HPDE6-E6E7 (cell line): ENCODE measurements at regions not wholly inside any gene's neighbourhood (a gene's known extent, or its start where the extent isn't known, plus 50 kb on each side); places are given as distances from the start of the nearest gene placed in this dataset.
"Not testable (repeated sequence)": the region's sequence is repeated elsewhere in the genome, so short reads cannot be mapped to it uniquely, and the experiment has no call there.

Experiments
- DNase-seq: peaks from one replicate; pipeline ENCODE4 v3.0.0; 2011; ENCODE audit warnings: missing footprints; ENCODE audit errors: extremely low spot score

DNA sequence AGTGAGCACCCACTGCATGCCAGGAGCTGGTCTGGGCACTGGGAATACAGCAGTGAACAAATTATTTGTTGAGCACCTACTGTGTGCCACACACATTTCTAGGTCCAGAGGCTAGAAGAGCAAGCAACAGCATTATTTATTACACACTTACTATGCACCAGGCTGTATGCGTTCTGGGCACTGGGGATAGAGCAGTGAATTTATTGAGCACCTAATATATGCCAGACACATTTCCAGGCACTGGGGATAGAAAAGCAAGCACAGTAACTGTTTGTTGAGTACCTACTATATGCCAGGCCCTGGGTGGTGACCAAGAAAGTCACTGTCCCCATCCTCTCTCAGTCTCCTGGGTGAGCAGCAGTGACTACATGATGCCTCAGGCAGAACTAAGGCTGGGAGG is 107.5 kb upstream of the NCOR2 start:
- no peak for DNase-seq

DNA sequence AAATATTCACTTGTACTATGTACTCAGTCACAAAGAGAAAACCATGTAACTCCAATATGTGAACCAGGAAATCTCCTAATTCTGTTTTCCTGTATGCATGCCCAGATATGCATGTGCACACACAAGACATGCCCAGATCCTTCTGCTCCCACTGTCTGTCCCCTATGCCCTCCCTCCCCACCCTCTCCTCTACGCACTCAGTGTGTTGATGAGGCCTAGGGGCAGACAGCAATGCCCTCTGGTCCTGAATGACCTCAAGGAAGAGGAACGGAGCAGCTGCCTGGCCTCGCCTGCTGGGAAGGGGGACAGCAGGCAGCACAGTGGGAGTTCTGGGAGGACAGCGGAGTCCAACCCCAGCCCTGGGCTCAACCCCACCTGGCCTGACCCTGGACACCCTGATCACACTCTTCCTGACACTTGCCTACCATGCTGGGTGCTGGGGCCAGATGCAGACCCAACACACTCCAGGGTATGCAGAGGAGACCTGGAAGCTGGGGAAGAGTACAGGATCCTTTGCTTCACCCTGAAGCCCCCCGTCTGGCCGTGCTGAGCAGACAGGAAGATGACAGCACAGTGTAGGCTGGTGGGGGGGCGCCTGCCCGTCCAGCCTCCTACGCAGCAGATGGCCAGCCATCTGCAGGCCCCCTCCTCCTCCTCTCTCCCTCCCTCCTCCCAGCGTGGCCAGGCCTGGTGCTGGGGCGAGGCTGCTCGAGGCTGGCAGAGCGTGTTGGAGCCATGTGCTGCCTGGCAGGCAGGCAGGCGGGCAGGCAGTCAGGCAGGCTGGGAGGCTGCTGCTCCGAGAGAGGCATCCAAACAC is 106.6 kb upstream of the NCOR2 start:
- DNase-seq, result no peak

DNA sequence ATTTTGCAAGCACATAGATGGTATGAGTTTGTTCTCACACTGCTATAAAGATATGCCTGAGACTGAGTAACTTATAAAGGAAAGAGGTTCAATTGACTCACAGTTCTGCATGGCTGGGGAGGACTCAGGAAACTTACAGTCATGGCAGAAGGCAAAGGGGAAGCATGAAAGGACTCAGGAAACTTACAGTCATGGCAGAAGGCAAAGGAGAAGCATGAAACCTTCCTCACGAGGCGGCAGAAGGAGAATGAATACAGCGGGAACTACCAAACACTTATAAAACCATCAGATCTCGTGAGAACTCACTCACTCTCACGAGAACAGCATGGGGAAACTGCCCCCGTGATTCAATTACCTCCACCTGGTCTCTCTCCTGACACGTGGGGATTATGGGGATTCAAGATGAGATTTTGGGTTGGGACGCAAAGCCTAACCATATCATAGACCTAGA is 101.9 kb upstream of the NCOR2 start:
- not testable (repeated sequence) for DNase-seq

DNA sequence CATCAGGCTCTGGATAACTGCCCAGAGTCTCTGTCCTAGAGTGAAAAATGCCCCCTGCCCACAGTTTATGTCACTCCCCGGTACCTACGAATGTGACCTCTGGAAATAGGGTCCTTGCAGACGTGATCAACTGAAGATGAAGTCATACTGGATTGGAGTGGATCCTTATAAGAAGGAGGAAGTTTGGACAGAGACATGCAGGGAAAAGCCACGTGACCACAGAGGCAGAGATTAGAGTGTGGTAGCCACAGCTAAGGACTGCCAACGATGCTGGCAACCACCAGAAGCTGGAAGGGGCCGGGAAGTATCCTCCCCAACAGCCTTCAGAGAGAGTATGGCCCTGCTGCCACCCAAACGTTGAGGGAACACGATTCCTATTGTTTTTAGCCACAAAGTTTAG is 101.2 kb upstream of the NCOR2 start:
- no peak for DNase-seq

DNA sequence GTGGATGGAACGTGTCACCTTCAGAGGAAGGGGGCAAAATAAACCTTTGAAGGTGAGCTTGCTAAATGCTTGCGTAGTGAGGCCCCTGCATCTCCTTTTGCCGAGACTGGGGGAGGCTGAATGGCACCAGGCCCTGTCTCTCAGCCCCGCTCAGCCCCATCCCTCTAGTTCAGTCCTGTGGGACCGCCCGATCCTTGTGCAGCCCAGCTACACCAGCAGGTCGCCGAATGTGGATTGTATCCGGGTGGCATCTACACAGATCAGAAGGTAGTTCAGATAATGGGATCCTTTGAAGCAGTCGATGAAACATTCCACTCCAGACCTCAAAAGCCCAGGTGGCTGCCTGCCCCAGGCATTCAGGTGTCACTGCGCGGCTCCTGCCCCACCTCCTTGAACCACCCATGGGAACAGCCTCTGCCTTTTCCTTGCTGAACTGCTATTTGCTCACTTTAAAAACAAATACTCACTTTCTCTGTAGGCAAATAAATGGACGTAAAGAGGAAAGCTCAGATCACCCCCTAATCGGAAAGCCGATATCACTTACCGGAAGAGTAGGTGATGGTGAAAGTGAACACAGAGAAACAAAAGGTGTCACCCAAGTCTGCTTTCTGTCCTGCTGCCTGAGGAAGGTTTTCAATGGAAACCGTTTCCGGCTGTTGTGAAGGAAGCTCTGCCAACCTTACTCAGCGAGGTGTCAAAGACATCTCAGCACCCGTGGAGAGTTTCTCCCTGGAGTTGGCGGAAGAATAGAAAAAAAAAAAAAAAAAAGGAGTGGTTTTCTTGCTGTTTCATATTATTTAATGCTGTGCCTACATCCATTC is 100.3 kb upstream of the NCOR2 start:
- no peak for DNase-seq

DNA sequence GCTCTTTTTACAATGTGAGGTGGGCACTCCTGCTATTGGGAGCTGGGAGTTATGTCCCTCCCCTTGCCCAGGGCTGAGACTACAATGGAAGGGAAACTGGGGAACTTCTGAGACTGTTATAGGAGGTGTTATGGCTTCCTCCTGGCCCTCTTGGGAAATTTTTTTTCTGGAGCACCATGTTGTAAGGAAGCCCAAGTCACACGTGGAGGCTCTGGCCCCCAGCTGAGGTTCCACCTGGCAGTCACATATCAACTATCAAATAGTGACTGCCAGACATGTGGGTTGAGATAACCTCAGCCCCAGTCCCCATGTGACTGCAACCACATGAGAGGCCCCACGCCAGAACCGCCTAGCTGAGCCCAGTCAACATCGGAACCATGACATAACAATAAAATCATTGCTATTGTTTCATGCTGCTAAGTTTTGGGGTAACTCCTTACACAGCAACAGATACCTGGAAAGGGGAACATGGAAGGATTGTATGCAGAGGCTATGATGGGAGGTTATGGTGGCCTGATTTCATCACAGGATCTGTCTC is 99.4 kb upstream of the NCOR2 start:
- no peak for DNase-seq

DNA sequence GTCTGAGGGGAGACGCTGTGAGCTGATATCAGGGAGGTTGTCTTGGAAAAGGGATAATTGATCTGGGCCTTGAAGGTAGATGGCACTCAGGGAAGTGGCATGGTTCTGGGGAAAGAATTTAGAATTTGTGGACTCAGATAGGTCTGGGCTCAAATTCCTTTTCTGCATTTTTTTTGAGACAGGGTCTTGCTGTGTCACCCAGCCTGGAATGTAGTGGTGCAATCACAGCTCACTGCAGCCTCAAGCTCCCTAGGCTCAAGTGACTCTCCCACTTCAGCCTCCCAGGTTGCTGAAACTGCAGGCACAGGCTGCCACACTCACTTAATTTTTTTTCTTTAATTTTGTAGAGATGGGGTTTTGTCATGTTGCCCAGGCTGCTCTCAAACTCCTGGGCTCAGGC is 98.1 kb upstream of the NCOR2 start:
- no peak for DNase-seq

DNA sequence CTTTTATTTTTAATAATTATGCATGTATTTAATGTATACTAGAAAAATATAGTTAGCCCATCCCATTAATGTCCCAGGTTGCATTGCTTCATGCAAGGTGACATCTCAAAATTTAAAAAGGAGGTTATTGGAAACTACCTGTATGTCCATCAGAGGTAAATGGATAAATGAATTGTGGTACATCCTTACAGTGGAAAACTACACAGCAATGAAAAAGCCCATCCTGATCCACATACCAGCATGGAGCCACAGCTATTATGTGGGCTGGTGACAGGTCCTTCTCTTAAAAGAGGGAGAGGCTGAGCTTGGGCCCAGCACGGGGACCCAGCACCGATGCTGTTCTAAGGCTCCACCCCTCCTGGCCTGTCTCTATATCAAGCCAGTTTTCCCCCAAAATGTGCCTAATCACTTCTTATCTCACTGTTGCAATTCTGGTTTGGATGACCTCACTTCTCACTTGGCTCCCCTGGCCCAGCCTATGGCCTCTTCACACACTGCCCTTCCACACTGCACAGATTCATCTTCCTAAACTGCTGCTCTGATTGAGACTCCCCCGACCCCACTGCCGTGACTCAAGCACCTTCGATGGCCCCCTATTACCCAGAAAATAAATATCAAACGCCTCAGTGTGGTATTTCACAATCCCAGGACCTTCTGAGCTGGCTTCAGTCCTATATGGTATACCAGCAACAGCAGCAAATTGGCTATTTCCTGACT is 97.1 kb upstream of the NCOR2 start:
- DNase-seq, result no peak

DNA sequence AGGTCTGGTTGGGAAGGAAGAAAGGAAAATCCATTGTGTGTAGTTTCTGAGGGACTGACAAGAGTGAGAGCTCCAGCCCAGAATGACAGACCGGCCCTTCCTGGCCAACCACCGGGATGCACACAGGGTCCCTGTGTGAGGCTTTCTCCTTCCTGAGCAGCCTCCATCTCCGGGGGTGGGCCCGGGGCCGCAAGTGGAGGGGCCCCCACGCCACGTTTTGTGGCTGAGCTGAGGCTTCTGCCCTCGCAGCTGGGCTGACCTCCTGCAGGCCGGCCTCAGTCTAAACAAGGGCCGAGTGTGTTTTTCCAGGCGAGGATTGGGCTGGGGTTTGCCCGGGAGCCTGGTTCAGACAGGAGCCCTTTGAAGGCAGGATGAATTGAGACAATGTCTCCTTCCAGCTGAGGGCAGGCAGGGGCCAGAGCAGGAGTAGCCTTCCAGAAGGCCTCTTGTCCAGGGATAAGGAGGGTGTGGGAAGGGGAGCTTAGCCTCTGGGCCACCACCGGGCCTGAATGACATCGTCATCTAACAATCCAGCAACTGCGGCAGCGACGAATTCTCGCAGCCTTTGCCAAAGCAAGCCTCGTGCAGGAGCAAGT is 96.5 kb upstream of the NCOR2 start:
- no peak for DNase-seq

DNA sequence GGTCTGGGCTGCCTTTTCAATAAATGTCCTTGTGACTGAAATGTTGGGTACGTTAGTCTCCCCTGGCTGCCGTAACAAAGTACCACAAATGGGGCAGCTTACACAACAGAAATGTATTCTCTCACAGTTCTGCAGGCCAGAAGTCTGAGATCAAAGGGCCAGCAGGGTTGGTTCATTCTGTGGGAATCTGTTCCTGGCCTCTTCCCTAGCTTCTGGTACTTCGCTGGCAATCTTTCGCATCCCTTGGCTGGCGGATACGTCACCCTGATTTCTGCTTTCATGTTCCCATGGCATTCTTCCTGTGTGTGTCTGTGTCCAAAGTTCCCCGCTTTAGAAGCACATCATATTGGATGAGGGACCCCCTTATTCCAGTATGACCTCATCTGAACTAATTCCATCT is 95.8 kb upstream of the NCOR2 start:
- no peak for DNase-seq

DNA sequence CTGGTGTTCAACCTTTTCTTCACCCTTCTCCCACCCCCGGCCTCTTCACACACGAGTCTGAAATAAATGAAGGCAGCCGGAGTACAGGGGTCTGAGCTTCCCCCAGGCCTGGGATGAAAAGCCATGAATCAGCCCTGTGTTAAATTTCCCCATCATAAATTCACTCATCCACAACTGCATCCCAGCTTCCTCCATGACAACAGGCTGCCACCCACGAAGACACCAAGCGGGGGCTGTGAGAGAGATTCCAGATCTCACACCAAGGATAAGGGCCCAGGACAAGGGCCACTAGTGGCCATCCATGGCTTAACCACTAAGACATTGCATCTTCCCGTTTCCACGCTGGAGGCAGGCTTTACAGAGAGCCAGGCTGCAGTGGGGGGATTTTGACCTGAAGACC is 93.9 kb upstream of the NCOR2 start:
- DNase-seq, result no peak

DNA sequence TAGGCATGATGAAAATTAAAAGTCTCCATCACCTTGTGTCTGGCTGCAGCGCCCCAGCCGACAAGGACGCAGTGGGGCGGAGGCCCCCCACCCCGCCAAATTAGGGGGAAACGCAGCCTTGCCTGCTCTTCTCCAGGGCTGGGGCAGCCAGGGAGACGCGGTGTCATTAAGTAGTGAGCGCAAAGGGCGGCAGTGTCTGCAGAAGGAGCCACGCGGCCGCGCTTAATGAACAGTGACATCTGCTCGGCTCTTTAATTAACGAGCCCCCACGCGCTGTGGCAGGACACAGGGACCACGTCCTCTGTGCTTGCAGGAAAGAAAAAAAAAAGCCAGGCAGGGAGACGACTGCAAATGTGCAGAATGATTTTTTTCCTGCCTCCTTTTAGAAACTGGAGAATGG is 93.4 kb upstream of the NCOR2 start:
- no peak for DNase-seq

DNA sequence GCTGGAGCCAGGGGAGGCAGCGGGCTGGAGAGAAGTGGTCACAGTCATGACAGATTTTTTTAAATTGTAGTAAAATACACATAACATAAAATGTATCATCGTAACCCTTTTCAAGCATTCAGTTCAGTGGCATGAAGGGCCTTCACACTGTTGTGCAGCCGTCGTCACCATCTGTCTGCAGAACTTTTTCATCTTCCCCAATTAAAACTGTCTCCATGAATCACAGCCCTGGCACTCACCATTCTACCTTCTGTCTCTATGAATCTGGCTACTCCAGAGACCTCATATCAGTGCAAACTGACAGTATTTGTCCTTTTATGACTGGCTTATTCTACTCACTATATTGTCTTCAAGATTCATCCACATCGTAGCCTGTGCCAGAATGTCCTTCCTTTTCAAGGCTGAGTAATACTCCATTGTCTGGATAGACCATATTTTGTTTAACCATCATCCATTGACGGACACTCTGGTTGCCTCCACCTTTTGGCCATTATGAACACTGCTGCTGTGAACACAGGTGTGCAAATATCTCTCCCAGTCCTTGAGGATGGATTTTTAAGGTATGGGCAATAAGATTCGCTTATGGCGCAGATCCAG is 91.5 kb upstream of the NCOR2 start:
- DNase-seq, result no peak

DNA sequence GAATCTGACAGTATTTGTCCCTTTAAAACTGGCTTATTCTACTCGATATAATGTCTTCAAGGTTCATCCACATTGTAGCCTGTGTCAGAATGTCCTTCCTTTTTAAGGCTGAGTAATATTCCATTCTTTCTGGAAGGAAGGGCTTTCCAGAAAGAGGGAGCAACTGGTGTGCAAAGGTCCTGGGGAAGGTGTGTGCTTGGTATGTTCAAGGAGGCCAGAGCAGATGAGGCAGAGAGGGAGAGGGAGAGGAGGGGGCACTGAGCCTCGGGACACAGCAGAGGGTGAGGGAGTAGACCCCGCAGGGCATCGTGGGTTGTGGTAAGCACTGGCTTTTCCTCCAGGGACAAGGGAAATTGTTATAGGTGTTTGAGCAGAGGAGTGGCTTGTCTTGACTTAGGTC is 90.9 kb upstream of the NCOR2 start:
- DNase-seq, result no peak

DNA sequence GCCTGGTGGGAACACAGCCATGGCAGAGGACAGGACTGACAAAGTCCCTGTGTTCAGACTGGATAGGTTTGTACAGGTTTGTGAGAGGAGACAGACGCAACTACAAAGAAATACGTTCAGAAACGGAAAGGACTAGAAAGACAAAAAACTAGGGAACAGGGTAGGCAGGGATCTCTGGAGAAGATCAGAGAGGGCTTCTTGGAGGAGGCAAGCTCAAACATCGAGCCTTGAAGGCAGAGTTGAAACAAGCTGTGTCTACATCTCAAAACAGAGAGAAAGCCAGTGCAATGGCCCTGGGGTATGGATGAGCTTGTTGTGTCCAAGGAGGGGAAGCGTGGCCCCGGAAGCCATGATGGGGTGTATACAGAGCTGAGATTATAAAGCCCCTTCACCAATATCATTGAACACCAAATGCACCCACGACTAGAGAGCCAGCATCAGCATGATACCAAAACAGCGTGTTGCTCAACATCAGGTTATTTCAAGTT is 89.6 kb upstream of the NCOR2 start:
- no peak for DNase-seq

DNA sequence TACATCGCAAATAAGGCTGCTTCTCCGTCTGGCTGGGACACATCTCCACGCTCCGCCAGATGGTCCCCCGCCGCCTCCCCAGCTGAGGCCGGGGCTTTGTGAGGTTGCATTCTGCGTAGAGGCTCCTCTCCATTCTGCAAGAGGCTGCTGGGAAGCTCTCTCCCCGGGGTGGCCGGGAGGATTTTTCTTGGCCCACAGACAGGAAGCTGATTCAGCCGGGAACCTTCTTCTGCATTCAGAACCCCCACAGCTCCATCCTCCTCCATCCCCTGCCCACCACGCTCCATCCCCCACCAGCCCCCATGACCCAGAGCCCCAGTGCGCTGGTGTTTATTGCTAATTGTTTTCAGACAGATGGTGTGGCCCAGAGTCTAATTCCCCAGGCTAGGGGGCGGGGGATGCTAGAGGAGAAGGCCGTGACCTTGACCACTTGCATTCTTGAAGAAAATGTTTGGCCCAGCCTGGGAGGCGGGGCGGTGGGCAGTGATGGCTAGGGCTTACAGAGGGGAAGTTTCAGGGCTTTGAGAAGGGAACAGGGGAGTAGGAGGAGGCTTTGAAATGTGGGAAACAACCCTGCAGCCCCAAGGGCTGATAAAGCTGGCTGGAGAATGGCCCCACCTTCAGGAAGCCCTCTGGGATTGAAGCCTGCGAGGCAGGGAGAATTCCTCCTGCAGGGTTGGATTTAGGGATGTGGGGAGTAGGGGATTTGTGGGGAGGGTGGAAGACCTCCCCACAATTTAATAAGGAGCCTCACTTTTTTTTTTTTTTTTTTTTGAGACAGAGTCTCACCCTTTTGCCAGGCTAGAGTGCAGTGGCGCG is 88.5 kb upstream of the NCOR2 start:
- DNase-seq, result no peak

DNA sequence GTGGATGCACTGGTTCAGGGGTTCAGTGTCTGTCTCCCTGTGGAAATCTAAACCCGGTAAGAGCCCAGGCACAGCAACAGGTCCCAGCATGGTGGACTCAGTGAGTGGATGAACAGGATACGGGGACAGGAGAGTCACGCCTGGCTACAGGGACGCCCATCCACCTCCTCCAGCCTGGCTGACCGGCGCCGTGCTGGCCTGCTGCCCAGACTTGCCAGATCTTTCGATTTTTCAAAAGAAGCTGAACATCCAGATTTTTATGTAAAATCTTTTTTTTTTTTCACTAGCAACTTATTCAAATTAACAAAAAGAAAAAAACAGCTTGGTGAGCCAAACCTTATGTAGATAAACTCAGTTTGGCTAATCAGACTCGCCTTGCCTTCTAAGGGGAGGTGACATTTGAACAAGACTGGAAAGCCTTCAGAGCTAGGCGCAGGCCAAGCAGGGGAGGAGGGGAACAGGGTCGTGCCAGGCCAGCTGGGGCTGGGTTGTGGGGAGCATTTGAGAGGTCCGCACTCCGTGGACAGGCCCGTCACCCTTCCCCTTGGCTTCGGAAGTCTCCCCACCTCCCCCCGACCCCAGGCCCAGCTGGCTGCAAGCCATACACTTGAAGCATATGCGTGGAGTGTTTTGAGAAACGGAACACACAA is 87.8 kb upstream of the NCOR2 start:
- DNase-seq, result no peak

DNA sequence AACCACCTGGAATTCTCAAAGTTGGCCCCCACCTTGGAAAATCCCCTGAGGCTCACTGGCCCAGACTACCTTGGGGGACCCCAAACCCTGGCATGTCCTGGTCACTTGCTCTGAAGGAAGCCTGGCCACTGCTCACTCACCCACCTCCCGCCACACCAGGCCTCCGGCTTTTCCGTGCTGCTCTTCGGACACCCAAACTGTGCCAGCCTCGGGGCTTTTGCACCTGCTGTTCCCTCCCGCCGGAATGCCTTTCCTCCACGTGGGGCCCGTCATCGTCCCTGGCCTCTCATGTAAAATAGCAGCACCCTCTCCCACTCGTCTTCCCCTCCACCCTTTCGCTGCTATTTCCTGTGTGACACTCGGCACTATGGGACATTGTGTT is 87.2 kb upstream of the NCOR2 start:
- no peak for DNase-seq

DNA sequence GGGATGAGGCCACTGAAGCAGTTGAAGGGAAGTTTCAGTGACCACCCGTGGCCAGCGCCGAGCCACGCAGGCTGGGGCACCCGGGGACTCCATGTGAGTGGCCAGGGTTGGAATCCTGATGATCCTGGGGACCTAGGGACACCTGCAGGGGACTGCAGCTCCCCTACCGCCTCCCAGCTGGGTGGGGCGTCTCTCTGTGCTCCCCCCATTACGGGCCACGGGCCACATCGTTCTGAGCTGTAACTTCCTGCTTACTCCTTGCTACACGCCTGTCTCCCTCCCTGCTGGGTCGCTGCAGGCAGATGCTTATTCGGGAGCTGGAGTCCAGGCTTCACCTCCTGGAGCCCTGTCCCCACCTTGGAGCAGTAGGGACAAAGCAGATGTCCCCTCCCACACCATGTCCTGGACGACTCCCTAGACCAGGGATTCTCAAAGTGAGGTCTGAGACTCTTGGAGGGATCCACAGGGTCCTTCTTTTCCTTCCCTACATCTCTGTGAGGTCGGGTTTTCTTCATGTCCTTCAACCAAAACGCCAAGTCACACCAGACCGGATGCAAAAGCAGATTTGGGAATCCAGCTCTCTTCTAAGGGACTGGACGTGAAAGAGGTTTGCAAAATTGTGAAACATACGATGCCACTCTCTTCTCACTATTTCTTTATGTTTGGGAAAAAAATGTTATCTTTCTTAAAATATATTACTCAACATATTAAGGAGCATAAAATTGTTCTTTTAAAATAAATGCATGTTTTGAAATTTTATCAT is 85.9 kb upstream of the NCOR2 start:
- DNase-seq, result no peak
